CD14-positive monocyte (primary cell): ENCODE measurements at regions not wholly inside any gene's neighbourhood (a gene's known extent, or its start where the extent isn't known, plus 50 kb on each side); places are given as distances from the start of the nearest gene placed in this dataset.
"Not testable (repeated sequence)": the region's sequence is repeated elsewhere in the genome, so short reads cannot be mapped to it uniquely, and the experiment has no call there.

Source experiments
- DNase-seq, 3 donors: peaks; one replicate each; pipeline ENCODE4 v3.0.0-alpha.2; 2011 to 2022
- H2AFZ ChIP-seq: 2 replicates; pipeline ENCODE4 v1.6.0; 2012; ENCODE audit warnings: mild to moderate bottlenecking, low read depth, low read length, inconsistent platforms; ENCODE audit not compliant: insufficient read depth, poor library complexity, severe bottlenecking
- H3K27ac ChIP-seq, 2 donors: 1 replicate in 1 of 2; 2 replicates in 1 of 2; pipeline ENCODE4 v1.5.1; 2012 to 2013; ENCODE audit warnings: low read length in 2 of 2, control low read depth in 1 of 2, inconsistent platforms in 1 of 2, low read depth in 1 of 2, mild to moderate bottlenecking in 1 of 2
- H3K27me3 ChIP-seq, 2 donors: one replicate each; pipeline versions ENCODE4 v1.6.0 to v1.6.1; 2011 to 2013; ENCODE audit warnings: low read length in 2 of 2; ENCODE audit not compliant: control insufficient read depth in 2 of 2, insufficient read depth in 2 of 2
- H3K36me3 ChIP-seq, 2 donors: replicated peaks in 1 of 2; 1 replicate in 1 of 2; 2 replicates in 1 of 2; pipeline versions ENCODE4 v1.5.1 to v1.6.1; 2012 to 2013; ENCODE audit warnings: low read length in 2 of 2, control low read depth in 1 of 2, inconsistent platforms in 1 of 2, mild to moderate bottlenecking in 1 of 2; ENCODE audit not compliant: insufficient read depth in 2 of 2, control insufficient read depth in 1 of 2
- H3K4me1 ChIP-seq, 2 donors: 1 replicate in 1 of 2; 2 replicates in 1 of 2; pipeline versions ENCODE4 v1.5.1 to v1.6.1; 2012 to 2013; ENCODE audit warnings: low read length in 2 of 2, control low read depth in 1 of 2, inconsistent platforms in 1 of 2, mild to moderate bottlenecking in 1 of 2, moderate library complexity in 1 of 2; ENCODE audit not compliant: insufficient read depth in 2 of 2, control insufficient read depth in 1 of 2
- H3K4me2 ChIP-seq: replicated peaks from 2 replicates; pipeline ENCODE3; 2012; ENCODE audit warnings: low read length, moderate library complexity, mild to moderate bottlenecking; ENCODE audit not compliant: poor library complexity, severe bottlenecking; ENCODE audit errors: extremely low read depth
- H3K4me3 ChIP-seq, 3 experiments: fragments of 200-600 bp in 1 of 3; sonication (generic) in 1 of 3; replicated peaks in 1 of 3; 1 replicate in 2 of 3; 2 replicates in 1 of 3; pipeline ENCODE4 v1.5.1; 2011 to 2013; ENCODE audit warnings: low read length in 3 of 3, mild to moderate bottlenecking in 3 of 3, control low read depth in 2 of 3, low read depth in 2 of 3, inconsistent platforms in 1 of 3, moderate library complexity in 1 of 3
- H3K79me2 ChIP-seq: 2 replicates; pipeline ENCODE4 v1.6.0; 2012; ENCODE audit warnings: mild to moderate bottlenecking, control low read depth, inconsistent platforms, low read length, moderate library complexity; ENCODE audit not compliant: insufficient read depth
- H3K9ac ChIP-seq: 2 replicates; pipeline ENCODE4 v1.6.0; 2017; ENCODE audit warnings: low read length, mild to moderate bottlenecking; ENCODE audit not compliant: insufficient read depth, poor library complexity, severe bottlenecking
- H3K9me3 ChIP-seq, 2 donors: replicated peaks in 1 of 2; 1 replicate in 1 of 2; 2 replicates in 1 of 2; pipeline versions ENCODE4 v1.5.1 to v1.6.1; 2012 to 2013; ENCODE audit warnings: low read length in 2 of 2, control low read depth in 1 of 2; ENCODE audit not compliant: control insufficient read depth in 1 of 2, insufficient read depth in 1 of 2
- H4K20me1 ChIP-seq: 2 replicates; pipeline ENCODE4 v1.6.0; 2012; ENCODE audit warnings: mild to moderate bottlenecking, low read length, control low read depth, moderate library complexity; ENCODE audit not compliant: insufficient read depth
- H3K27ac Mint-ChIP-seq, 7 donors: one replicate each; pipeline ENCODE4 v1.8.0; 2020; ENCODE audit warnings: mild to moderate bottlenecking in 7 of 7, mixed read lengths in 7 of 7, moderate library complexity in 6 of 7, inconsistent platforms in 2 of 7
- H3K27me3 Mint-ChIP-seq, 3 donors: one replicate each; pipeline ENCODE4 v1.8.0; 2021 to 2022; ENCODE audit warnings: low read depth in 3 of 3, mild to moderate bottlenecking in 3 of 3, mixed read lengths in 3 of 3, moderate library complexity in 3 of 3, inconsistent platforms in 1 of 3
- H3K36me3 Mint-ChIP-seq, 2 donors: one replicate each; pipeline ENCODE4 v1.8.0; 2020; ENCODE audit warnings: mixed read lengths in 2 of 2, inconsistent platforms in 1 of 2, mild to moderate bottlenecking in 1 of 2
- H3K4me1 Mint-ChIP-seq: one replicate; pipeline ENCODE4 v1.8.0; 2020; ENCODE audit warnings: mild to moderate bottlenecking, mixed read lengths
- H3K4me3 Mint-ChIP-seq, 2 donors: one replicate each; pipeline ENCODE4 v1.8.0; 2020; ENCODE audit warnings: mild to moderate bottlenecking in 2 of 2, mixed read lengths in 2 of 2, moderate library complexity in 1 of 2
- H3K9me3 Mint-ChIP-seq, 7 donors: one replicate each; pipeline ENCODE4 v1.8.0; 2020 to 2022; ENCODE audit warnings: mixed read lengths in 7 of 7, mild to moderate bottlenecking in 6 of 7, moderate library complexity in 6 of 7, inconsistent platforms in 2 of 7
- WGBS: methylation state at CpG from one replicate; pipeline ENCODE4 v1.1.5; 2013; ENCODE audit warnings: missing lambda C conversion rate; ENCODE audit not compliant: insufficient coverage; 5-methylcytosine and 5-hydroxymethylcytosine counted together
- intact Hi-C, 2 donors: fragments of 100-400 bp; cut with micrococcal nuclease; formaldehyde crosslinking; loops; one replicate each; pipeline versions ENCODE4 v1.15.0 to v1.15.1; 2023
- TF ChIP-seq, protein P1 (sequence below): fragments of 200-600 bp; IDR thresholded peaks from one replicate; pipeline ENCODE4 v1.8.0; 2022; ENCODE audit warnings: antibody characterized with exemption, mild to moderate bottlenecking

DNA sequence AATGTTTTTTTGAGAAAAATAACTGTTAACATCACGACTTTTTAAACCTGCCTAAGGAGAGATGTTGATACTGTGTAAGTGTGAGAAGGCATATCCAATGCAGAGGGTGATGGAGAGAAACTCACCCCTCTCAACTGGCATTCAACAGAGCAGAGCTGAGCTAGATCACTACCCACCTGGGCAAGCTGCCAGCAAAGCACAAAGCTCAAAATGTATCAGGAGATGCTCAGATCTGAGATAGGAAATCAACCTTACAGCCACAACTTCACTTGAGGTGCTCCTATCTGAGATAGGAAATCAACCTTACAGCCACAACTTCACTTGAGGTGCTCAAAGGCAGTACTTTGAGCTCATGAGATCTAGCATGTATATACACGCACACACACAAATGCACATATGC lies 151.5 kb upstream of the PDE1C start:
- Mint-ChIP-seq H3K4me3 (no peak overlapping the region), H3K36me3 (no peaks in the 10 kb centered on the region), H3K27me3 (peaks cover under 1 to 4% (median 1%) of the 10 kb centered on the region in 3 donors), H3K4me1 (no peaks in the 10 kb centered on the region), H3K9me3 (no peaks in the 10 kb centered on the region), H3K27ac (no peak overlapping the region)
- Histone ChIP-seq H3K27me3 (no peaks in the 10 kb centered on the region), H3K4me2 (no peak overlapping the region), H3K27ac (no peak overlapping the region), H3K36me3 (no peaks in the 10 kb centered on the region), H2AFZ (no peak overlapping the region), H3K4me1 (no peaks in the 10 kb centered on the region), H3K79me2 (no peaks in the 10 kb centered on the region), H3K4me3 (no peak overlapping the region), H3K9ac (no peak overlapping the region), H3K9me3 (no peaks in the 10 kb centered on the region), H4K20me1 (no peaks in the 10 kb centered on the region)
- intact Hi-C loops, result no loop called here
- TF ChIP-seq, protein P1, sequence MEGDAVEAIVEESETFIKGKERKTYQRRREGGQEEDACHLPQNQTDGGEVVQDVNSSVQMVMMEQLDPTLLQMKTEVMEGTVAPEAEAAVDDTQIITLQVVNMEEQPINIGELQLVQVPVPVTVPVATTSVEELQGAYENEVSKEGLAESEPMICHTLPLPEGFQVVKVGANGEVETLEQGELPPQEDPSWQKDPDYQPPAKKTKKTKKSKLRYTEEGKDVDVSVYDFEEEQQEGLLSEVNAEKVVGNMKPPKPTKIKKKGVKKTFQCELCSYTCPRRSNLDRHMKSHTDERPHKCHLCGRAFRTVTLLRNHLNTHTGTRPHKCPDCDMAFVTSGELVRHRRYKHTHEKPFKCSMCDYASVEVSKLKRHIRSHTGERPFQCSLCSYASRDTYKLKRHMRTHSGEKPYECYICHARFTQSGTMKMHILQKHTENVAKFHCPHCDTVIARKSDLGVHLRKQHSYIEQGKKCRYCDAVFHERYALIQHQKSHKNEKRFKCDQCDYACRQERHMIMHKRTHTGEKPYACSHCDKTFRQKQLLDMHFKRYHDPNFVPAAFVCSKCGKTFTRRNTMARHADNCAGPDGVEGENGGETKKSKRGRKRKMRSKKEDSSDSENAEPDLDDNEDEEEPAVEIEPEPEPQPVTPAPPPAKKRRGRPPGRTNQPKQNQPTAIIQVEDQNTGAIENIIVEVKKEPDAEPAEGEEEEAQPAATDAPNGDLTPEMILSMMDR, result no peak
- no peak for DNase-seq
- 80% methylated on average over 1 of the region's 2 CpGs for WGBS

DNA sequence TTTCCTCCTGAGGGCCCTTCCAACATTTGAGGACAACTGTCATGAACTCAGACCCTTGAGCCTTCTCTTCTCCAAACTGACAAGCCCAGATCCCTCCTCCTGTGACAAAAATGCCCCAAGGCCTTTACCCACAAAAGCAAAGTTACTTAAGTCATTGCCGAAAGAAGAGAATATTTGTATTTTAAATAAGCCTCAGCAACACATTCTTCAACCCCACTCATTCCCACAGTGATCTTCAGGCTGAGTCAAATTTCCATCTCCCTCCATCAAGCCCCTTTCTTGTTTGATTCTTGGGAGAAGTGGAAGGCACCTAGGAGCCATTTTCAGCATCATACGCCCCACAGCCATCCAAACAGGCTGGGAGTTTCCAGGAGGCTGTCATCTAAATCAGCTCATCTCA lies 150.8 kb upstream of the PDE1C start:
- TF ChIP-seq, protein P1, result no peak
- Mint-ChIP-seq H3K4me1 (no peaks in the 10 kb centered on the region), H3K27me3 (peaks cover 1 to 2% (median 2%) of the 10 kb centered on the region in 3 donors), H3K27ac (peak overlapping the region in 1 of 7 donors; percentile 25), H3K4me3 (no peak overlapping the region), H3K9me3 (no peaks in the 10 kb centered on the region), H3K36me3 (no peaks in the 10 kb centered on the region)
- DNase-seq, result no peak
- no peaks in the 10 kb centered on the region for H3K36me3 ChIP-seq
- no peak overlapping the region for H2AFZ ChIP-seq
- H3K9ac ChIP-seq, result no peak overlapping the region
- H3K79me2 ChIP-seq, result no peaks in the 10 kb centered on the region
- no peaks in the 10 kb centered on the region for H3K27me3 ChIP-seq
- H3K9me3 ChIP-seq, result no peaks in the 10 kb centered on the region
- no peak overlapping the region for H3K4me2 ChIP-seq
- no peaks in the 10 kb centered on the region for H4K20me1 ChIP-seq
- WGBS, result no CpG with 5 or more reads among the region's 2 CpGs
- no peak overlapping the region for H3K27ac ChIP-seq
- no peak overlapping the region for H3K4me3 ChIP-seq
- intact Hi-C loops, result no loop called here
- no peaks in the 10 kb centered on the region for H3K4me1 ChIP-seq

DNA sequence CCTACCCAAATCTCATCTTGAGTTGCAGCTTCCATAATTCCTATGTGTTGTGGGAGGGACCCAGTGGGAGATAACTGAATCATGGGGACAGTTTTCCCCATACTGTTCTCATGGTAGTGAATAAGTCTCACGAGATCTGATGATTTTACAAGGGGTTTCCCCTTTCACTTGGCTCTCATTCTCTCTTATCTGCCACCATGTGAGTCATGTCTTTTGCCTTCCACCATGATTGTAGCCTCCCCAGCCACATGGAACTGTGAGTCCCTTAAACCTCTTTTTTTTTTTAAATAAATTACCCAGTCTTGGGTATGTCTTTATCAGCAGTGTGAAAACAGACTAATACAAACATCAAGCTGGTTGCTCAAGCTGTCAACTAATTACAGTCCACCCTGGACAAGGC lies 149.6 kb upstream of the PDE1C start:
- intact Hi-C loops, result not testable (repeated sequence)

More for the DNA sequence above, 149.6 kb upstream of the PDE1C start:
- H3K27me3 Mint-ChIP-seq, H3K27ac ChIP-seq, H3K4me2 ChIP-seq, H3K9me3 Mint-ChIP-seq, H3K36me3 ChIP-seq, DNase-seq, H4K20me1 ChIP-seq, H2AFZ ChIP-seq, H3K9ac ChIP-seq, H3K9me3 ChIP-seq, H3K4me1 ChIP-seq, H3K36me3 Mint-ChIP-seq, H3K79me2 ChIP-seq, H3K27ac Mint-ChIP-seq, H3K4me1 Mint-ChIP-seq, H3K4me3 Mint-ChIP-seq, H3K27me3 ChIP-seq, H3K4me3 ChIP-seq: not testable (repeated sequence)
- no CpG with 5 or more reads among the region's 1 CpG for WGBS
